ENCODE measurements at regions not wholly inside any gene's neighbourhood (a gene's known extent, or its start where the extent isn't known, plus 50 kb on each side); places are given as distances from the start of the nearest gene placed in this dataset.

DNA sequence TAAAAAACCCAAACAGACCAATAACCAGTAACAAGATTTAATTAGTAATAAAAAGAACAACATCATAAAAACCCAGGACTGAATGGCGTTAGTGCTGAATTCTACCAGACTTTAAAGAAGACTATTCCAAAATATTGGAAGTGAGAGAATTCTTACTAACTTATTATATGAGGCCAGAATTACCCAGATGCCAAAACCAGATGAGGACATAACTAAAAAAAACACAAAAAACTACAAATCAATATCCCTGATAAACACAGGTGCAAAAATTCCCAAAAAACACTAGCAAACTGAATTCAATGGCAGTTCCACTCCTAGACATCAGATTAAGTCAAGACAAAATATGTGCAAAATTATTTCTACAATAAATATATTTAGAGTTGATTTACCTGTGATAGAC, 400.1 kb upstream of the PABPC4L start:
- Histone ChIP-seq H3K9me3 (no peaks in the 10 kb centered on the region), H3K4me1 (no peaks in the 10 kb centered on the region), H3K4me3 (replicated peaks in 1 of 3) (no peak overlapping the region), H3K27ac (no peak overlapping the region), H3K27me3 (no peaks in the 10 kb centered on the region), H3K36me3 (no peaks in the 10 kb centered on the region)
- WGBS, 2 donors: 95 to 100% methylated on average over 1 of the region's 1 CpG
- intact Hi-C loops (cut with DNase I): no loop called here
- DNase-seq: no peak
- no peak for TF ChIP-seq POLR2A (IDR thresholded peaks at IDR 0.05)
- TF ChIP-seq, protein P1, sequence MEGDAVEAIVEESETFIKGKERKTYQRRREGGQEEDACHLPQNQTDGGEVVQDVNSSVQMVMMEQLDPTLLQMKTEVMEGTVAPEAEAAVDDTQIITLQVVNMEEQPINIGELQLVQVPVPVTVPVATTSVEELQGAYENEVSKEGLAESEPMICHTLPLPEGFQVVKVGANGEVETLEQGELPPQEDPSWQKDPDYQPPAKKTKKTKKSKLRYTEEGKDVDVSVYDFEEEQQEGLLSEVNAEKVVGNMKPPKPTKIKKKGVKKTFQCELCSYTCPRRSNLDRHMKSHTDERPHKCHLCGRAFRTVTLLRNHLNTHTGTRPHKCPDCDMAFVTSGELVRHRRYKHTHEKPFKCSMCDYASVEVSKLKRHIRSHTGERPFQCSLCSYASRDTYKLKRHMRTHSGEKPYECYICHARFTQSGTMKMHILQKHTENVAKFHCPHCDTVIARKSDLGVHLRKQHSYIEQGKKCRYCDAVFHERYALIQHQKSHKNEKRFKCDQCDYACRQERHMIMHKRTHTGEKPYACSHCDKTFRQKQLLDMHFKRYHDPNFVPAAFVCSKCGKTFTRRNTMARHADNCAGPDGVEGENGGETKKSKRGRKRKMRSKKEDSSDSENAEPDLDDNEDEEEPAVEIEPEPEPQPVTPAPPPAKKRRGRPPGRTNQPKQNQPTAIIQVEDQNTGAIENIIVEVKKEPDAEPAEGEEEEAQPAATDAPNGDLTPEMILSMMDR (IDR thresholded peaks at IDR 0.05): no peak

DNA sequence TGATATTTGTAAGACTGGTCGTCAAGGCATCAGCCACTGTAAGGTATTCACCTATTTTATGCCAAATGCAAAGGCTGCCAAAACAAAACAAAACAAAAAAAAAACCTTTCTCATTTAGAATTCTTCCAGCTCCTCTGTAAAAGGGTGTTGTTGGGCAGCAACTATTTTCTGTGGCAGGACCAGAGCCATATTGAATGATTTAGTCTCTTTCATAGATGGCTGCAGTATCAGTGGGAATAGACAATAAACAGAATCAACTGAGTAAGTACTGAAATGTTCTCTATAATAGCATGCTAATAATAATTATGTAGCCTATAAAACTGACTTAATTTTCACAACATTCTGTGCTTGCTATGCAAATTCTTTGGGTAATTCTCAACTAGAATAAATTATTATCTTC, 389.7 kb upstream of the PABPC4L start:
- Histone ChIP-seq H3K27ac (no peak overlapping the region), H3K36me3 (no peaks in the 10 kb centered on the region), H3K27me3 (no peaks in the 10 kb centered on the region), H3K9me3 (no peaks in the 10 kb centered on the region), H3K4me3 (replicated peaks in 1 of 3) (no peak overlapping the region), H3K4me1 (no peaks in the 10 kb centered on the region)
- intact Hi-C loops (cut with DNase I): no loop called here
- TF ChIP-seq, protein P1 (IDR thresholded peaks at IDR 0.05): no peak
- no peak for TF ChIP-seq POLR2A (IDR thresholded peaks at IDR 0.05)
- no peak for DNase-seq
- 80 to 85% methylated on average over 1 of the region's 1 CpG for WGBS, 2 donors

DNA sequence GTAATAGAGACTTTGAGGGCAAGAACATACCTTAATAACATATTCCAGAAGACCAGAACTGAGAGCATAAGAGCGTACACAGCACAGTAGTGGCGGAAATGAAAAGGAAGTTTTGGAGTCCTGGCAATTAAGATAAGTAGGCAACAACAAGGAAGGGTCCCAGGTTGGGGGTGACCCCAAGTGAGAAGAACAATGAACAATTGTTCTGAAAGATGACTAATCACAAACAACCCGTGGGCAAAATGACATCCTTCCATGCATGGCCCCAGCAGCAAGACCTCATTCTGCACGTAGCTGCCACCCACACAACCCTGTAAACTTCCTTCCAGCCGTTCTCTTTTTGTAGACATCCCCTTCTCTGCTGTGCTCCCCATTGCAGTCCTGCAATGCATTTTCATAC, 384.4 kb upstream of the PABPC4L start:
- intact Hi-C loops (cut with DNase I): no loop called here

DNA sequence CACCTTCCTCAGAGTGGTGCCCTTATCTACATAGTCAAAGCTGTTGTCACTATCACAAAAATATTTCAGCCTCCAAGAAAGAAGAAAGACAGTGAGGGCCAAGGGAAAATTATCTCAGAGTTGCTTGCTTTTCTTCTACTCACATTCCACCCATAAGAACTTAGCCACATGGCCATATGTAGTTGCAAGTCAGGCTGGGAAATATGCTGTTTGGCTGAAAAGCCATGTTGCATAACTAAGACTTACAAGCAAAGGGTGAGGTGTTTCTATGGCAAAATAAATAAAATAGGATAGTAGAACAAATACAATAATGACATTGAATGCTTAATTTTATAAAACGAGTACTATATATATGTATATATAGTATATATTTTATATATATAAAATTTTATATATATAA, 365.9 kb upstream of the PABPC4L start:
- WGBS, 2 donors: 95 to 98% methylated on average over 1 of the region's 1 CpG
- Histone ChIP-seq H3K27ac (no peak overlapping the region), H3K4me3 (replicated peaks in 1 of 3) (no peak overlapping the region), H3K4me1 (no peaks in the 10 kb centered on the region), H3K27me3 (no peaks in the 10 kb centered on the region), H3K36me3 (no peaks in the 10 kb centered on the region), H3K9me3 (no peaks in the 10 kb centered on the region)
- intact Hi-C loops (cut with DNase I): no loop called here
- TF ChIP-seq, protein P1 (IDR thresholded peaks at IDR 0.05): no peak
- TF ChIP-seq POLR2A (IDR thresholded peaks at IDR 0.05): no peak
- no peak for DNase-seq

More for the DNA sequence above, 384.4 kb upstream of the PABPC4L start:
- H3K4me1 ChIP-seq: no peaks in the 10 kb centered on the region
- no peaks in the 10 kb centered on the region for H3K36me3 ChIP-seq
- no peak overlapping the region for H3K4me3 ChIP-seq (replicated peaks in 1 of 3)
- no peak overlapping the region for H3K27ac ChIP-seq
- no peaks in the 10 kb centered on the region for H3K9me3 ChIP-seq
- no peak for DNase-seq
- no peaks in the 10 kb centered on the region for H3K27me3 ChIP-seq
- WGBS, 2 donors: 71 to 72% methylated on average over 5 of the region's 5 CpGs
- TF ChIP-seq, protein P1 (IDR thresholded peaks at IDR 0.05): no peak
- TF ChIP-seq POLR2A (IDR thresholded peaks at IDR 0.05): no peak

DNA sequence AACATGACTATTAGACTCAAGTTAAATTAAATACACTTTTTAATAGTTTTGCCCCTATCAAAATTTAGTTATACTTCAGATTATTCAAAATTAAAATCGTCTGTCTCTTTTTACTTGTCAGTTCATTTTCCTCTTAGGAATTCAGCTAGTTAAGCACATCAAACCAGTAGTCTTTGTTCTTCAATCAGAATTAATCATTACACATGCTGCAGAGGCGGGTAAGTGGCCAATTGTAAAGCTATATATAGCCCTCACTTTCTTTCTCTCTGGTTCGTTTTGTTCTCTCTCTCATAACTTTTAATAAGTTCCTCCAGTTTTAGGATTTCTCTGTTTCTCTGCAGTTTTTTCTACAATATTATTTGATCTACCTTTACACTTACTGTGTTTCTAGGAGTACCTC, 359.1 kb upstream of the PABPC4L start:
- intact Hi-C loops (cut with DNase I): no loop called here
- Histone ChIP-seq H3K36me3 (no peaks in the 10 kb centered on the region), H3K27me3 (no peaks in the 10 kb centered on the region), H3K4me3 (replicated peaks in 1 of 3) (no peak overlapping the region), H3K4me1 (no peaks in the 10 kb centered on the region), H3K9me3 (no peaks in the 10 kb centered on the region), H3K27ac (no peak overlapping the region)
- TF ChIP-seq POLR2A (IDR thresholded peaks at IDR 0.05): no peak
- TF ChIP-seq, protein P1 (IDR thresholded peaks at IDR 0.05): no peak
- DNase-seq: no peak
- WGBS, 2 donors: 60 to 68% methylated on average over 3 of the region's 3 CpGs

Data from thyroid gland (tissue), 4 donors.